ENCODE measurements at regions not wholly inside any gene's neighbourhood (a gene's known extent, or its start where the extent isn't known, plus 50 kb on each side); places are given as distances from the start of the nearest gene placed in this dataset.

DNA sequence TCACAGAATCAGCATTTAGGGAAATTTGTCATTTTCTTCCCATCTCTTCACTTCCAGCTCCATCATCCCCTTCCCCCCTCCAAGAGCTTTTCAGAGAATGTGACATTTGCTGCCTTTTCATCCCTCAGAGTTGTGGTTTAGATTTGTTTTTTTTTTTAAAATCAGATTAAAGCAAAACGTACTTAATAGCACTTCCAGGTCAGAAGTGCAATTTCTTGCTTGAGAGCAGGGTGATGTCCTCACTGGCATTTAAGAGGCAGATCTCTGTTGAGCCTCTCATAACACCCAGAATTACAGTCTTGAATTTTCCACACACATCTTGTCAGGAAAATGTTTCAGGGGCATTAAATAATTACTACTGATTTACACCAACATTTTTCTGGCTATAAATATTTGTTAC lies 236.8 kb upstream of the VLDLR start:
- Histone ChIP-seq H3K4me3 (ENCODE audit: insufficient read depth, low read length) (no peak overlapping the region), H3K9me3 (ENCODE audit: low read depth, low read length) (no peaks in the 10 kb centered on the region), H3K36me3 (ENCODE audit: insufficient read depth, low read length) (no peaks in the 10 kb centered on the region), H3K4me2 (ENCODE audit: insufficient read depth, low read length) (no peak overlapping the region), H3K4me1 (ENCODE audit: insufficient read depth, low read length) (no peaks in the 10 kb centered on the region), H3K27me3 (ENCODE audit: insufficient read depth, low read length) (no peaks in the 10 kb centered on the region), H3K79me2 (ENCODE audit: insufficient read depth, low read length) (no peaks in the 10 kb centered on the region), H3K27ac (ENCODE audit: low read depth, low read length) (no peak overlapping the region), H4K20me1 (ENCODE audit: insufficient read depth, low read length) (no peaks in the 10 kb centered on the region), H2AFZ (ENCODE audit: low read length) (no peak overlapping the region)
- TF ChIP-seq, protein P1, sequence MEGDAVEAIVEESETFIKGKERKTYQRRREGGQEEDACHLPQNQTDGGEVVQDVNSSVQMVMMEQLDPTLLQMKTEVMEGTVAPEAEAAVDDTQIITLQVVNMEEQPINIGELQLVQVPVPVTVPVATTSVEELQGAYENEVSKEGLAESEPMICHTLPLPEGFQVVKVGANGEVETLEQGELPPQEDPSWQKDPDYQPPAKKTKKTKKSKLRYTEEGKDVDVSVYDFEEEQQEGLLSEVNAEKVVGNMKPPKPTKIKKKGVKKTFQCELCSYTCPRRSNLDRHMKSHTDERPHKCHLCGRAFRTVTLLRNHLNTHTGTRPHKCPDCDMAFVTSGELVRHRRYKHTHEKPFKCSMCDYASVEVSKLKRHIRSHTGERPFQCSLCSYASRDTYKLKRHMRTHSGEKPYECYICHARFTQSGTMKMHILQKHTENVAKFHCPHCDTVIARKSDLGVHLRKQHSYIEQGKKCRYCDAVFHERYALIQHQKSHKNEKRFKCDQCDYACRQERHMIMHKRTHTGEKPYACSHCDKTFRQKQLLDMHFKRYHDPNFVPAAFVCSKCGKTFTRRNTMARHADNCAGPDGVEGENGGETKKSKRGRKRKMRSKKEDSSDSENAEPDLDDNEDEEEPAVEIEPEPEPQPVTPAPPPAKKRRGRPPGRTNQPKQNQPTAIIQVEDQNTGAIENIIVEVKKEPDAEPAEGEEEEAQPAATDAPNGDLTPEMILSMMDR (IDR thresholded peaks at IDR 0.05; ENCODE audit: extremely low read depth, low read depth, low read length): no peak
- no peak for DNase-seq (ENCODE audit: insufficient read length, low spot score, missing footprints)

DNA sequence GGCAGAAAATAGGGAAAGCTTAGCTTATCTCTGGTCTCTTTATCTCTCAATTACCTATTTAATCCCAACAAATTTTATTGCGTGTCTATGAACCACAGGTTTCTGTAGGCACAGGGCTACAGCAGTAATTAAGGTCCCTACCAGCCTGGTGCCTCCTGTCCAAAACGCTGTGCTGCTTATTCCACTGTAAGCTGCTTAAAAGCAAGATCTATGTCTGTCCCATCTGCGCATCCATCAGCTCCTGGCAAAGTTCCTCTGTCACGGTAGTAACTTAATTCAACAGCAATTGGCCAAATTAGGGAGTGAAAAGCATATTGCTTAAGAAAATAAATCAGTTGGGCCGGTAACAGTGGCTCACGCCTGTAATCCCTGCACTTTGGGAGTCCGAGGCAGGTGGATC lies 235.8 kb upstream of the VLDLR start:
- Histone ChIP-seq H3K27me3 (ENCODE audit: insufficient read depth, low read length) (no peaks in the 10 kb centered on the region), H2AFZ (ENCODE audit: low read length) (no peak overlapping the region), H3K4me3 (ENCODE audit: insufficient read depth, low read length) (no peak overlapping the region), H4K20me1 (ENCODE audit: insufficient read depth, low read length) (no peaks in the 10 kb centered on the region), H3K4me1 (ENCODE audit: insufficient read depth, low read length) (no peaks in the 10 kb centered on the region), H3K9me3 (ENCODE audit: low read depth, low read length) (no peaks in the 10 kb centered on the region), H3K36me3 (ENCODE audit: insufficient read depth, low read length) (no peaks in the 10 kb centered on the region), H3K4me2 (ENCODE audit: insufficient read depth, low read length) (no peak overlapping the region), H3K79me2 (ENCODE audit: insufficient read depth, low read length) (no peaks in the 10 kb centered on the region), H3K27ac (ENCODE audit: low read depth, low read length) (no peak overlapping the region)
- TF ChIP-seq, protein P1 (IDR thresholded peaks at IDR 0.05; ENCODE audit: extremely low read depth, low read depth, low read length): no peak
- no peak for DNase-seq (ENCODE audit: insufficient read length, low spot score, missing footprints)

DNA sequence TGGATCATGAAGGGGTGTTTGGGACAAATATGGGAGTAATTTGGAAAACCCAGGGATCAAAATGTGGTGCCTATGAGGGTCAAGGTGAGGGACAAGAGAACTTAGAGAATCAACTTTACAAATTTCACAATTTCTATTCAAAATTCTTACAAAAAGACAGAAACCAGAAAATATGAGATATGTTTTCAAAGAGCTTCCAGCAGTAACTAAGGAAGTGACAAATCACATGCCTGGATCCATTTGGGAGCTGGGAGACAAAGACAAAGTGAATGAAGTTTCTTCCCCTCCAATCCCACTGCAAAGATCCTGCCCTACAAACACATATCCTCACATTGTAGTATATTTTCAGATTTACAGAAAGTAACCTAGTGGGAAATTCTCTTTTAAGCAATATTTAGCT lies 235.0 kb upstream of the VLDLR start:
- Histone ChIP-seq H3K9me3 (ENCODE audit: low read depth, low read length) (no peaks in the 10 kb centered on the region), H3K79me2 (ENCODE audit: insufficient read depth, low read length) (no peaks in the 10 kb centered on the region), H2AFZ (ENCODE audit: low read length) (no peak overlapping the region), H3K4me1 (ENCODE audit: insufficient read depth, low read length) (no peaks in the 10 kb centered on the region), H3K4me2 (ENCODE audit: insufficient read depth, low read length) (no peak overlapping the region), H3K27ac (ENCODE audit: low read depth, low read length) (no peak overlapping the region), H3K27me3 (ENCODE audit: insufficient read depth, low read length) (no peaks in the 10 kb centered on the region), H3K4me3 (ENCODE audit: insufficient read depth, low read length) (no peak overlapping the region), H3K36me3 (ENCODE audit: insufficient read depth, low read length) (no peaks in the 10 kb centered on the region), H4K20me1 (ENCODE audit: insufficient read depth, low read length) (no peaks in the 10 kb centered on the region)
- no peak for DNase-seq (ENCODE audit: insufficient read length, low spot score, missing footprints)
- TF ChIP-seq, protein P1 (IDR thresholded peaks at IDR 0.05; ENCODE audit: extremely low read depth, low read depth, low read length): no peak

DNA sequence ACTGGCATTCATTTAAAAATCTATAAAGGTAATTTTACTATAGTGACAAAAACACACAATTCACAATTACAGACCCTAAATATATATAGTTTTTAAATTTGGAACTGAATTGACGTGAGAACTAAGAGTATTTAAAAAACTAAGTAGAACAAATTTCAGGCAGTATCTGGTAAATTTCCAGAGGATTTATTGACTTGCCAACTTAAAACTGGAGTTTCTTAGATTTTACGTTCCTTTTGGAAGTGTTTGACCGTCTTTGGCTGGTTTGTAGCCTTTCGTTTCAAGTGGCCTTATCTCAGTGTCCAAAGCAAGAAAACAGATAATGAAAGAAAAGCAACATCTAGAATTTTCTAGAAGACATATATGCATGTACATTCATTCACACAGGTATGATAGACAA lies 234.4 kb upstream of the VLDLR start:
- no peaks in the 10 kb centered on the region for H3K4me1 ChIP-seq (ENCODE audit: insufficient read depth, low read length)
- H4K20me1 ChIP-seq (ENCODE audit: insufficient read depth, low read length): no peaks in the 10 kb centered on the region
- H3K4me3 ChIP-seq (ENCODE audit: insufficient read depth, low read length): no peak overlapping the region
- TF ChIP-seq, protein P1 (IDR thresholded peaks at IDR 0.05; ENCODE audit: extremely low read depth, low read depth, low read length): no peak
- H3K4me2 ChIP-seq (ENCODE audit: insufficient read depth, low read length): no peak overlapping the region
- DNase-seq (ENCODE audit: insufficient read length, low spot score, missing footprints): no peak
- H3K9me3 ChIP-seq (ENCODE audit: low read depth, low read length): no peaks in the 10 kb centered on the region
- no peaks in the 10 kb centered on the region for H3K36me3 ChIP-seq (ENCODE audit: insufficient read depth, low read length)
- H3K27me3 ChIP-seq (ENCODE audit: insufficient read depth, low read length): no peaks in the 10 kb centered on the region
- no peak overlapping the region for H2AFZ ChIP-seq (ENCODE audit: low read length)
- H3K79me2 ChIP-seq (ENCODE audit: insufficient read depth, low read length): no peaks in the 10 kb centered on the region
- H3K27ac ChIP-seq (ENCODE audit: low read depth, low read length): no peak overlapping the region
